ENCODE measurements at regions not wholly inside any gene's neighbourhood (a gene's known extent, or its start where the extent isn't known, plus 50 kb on each side); places are given as distances from the start of the nearest gene placed in this dataset.

DNA sequence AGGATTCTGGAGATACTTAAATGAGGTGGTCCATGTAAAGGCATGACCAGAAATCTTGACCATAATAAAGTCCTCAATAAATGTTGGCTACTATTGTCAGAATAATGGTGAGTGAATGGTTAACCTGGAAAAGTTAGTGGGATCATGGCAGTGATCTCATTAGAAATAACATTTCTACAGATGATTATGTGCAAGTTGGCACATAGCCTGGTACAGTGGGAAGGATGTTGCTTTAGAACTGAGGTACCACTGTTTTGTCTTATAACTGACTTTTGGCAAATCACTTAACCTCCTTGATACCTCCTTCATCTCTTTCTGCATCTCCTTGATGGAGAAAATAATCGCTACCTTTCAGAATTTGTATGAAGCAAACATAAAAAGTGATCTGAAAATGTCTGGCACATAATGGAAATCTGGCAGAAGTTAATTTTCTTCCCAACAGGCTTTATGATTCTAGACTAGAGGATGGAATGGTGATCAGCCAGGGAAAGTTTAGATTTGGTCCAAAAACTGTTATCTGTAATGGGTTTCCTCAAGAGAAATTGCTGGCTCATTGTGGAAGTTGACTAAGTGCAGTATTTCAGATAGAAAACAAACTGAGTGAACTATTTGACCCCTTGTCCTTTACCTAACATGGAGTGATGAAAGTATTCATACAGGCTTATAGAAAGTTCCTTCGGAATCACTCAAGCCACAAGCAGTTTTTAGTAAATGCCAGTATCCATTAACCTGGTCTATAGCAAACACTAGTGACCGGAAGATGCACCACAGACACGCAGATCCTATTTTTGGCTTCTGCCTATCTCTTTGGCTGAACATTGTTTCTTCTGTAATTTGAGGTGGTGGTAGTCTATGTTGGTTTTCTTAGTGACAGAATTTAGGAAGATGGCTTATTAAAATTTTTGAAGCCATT lies 449.6 kb upstream of the TGFBR2 start:
- CTCF ChIA-PET = no interaction called here
- whole genome bisulfite sequencing (ENCODE audit: insufficient coverage) = 83% methylated on average over 1 of the region's 4 CpGs
- Histone ChIP-seq H3K9me3 (ENCODE audit: control extremely low read depth in 1 of 5, control insufficient read depth in 4 of 5, insufficient read depth in 2 of 5, low read depth in 1 of 5, low read length in 4 of 5) (no peaks in the 10 kb centered on the region), H3K36me3 (ENCODE audit: control insufficient read depth in 4 of 4, insufficient read depth in 4 of 4, low read length in 3 of 4) (no peaks in the 10 kb centered on the region), H3K4me1 (ENCODE audit: control extremely low read depth in 1 of 4, control insufficient read depth in 4 of 4, insufficient read depth in 4 of 4, low read length in 3 of 4) (no peaks in the 10 kb centered on the region), H3K4me3 (ENCODE audit: control insufficient read depth in 1 of 7, extremely low read depth in 1 of 7, insufficient read depth in 4 of 7, low read depth in 2 of 7, low read length in 6 of 7) (no peak overlapping the region), H3K27me3 (replicated peaks in 2 of 5; ENCODE audit: control insufficient read depth in 4 of 5, insufficient read depth in 5 of 5, low read length in 4 of 5) (no peaks in the 10 kb centered on the region), H3K27ac (ENCODE audit: insufficient read depth in 1 of 2, low read depth in 1 of 2, low read length in 2 of 2, poor library complexity in 1 of 2, severe bottlenecking in 2 of 2) (no peak overlapping the region)
- POLR2A ChIA-PET = no interaction called here
- peak in 1 of 3 donors; percentile 8 for DNase-seq

DNA sequence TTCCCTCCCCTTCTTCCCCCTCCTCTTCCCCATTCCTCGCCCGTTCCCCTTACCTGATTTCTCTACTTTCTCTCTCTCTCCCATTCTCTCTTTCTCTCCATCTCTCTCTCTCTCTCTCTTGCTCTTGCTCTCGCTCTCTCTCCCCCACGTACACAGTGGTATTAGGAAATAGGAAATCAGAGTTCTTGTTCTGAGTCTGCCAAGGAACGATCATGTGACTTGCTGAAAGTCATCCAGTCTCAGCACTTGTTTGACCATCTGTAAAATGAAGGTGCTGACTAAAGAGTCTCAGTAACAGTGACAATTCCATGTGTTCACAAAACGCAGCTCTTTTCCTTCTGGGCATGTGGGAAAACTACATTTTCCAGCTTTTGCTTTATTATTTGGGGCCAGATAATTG lies 445.0 kb upstream of the TGFBR2 start:
- POLR2A ChIA-PET = no interaction called here
- no peak for DNase-seq
- CTCF ChIA-PET = no interaction called here
- H3K27ac ChIP-seq (ENCODE audit: insufficient read depth in 1 of 2, low read depth in 1 of 2, low read length in 2 of 2, poor library complexity in 1 of 2, severe bottlenecking in 2 of 2) = no peak overlapping the region
- 53% methylated on average over 4 of the region's 6 CpGs for WGBS (ENCODE audit: insufficient coverage)
- peaks cover 0 to 3% (median 0%) of the 10 kb centered on the region in 4 experiments for H3K4me1 ChIP-seq (ENCODE audit: control extremely low read depth in 1 of 4, control insufficient read depth in 4 of 4, insufficient read depth in 4 of 4, low read length in 3 of 4)
- peaks cover 0 to 3% (median 0%) of the 10 kb centered on the region in 5 experiments for H3K9me3 ChIP-seq (ENCODE audit: control extremely low read depth in 1 of 5, control insufficient read depth in 4 of 5, insufficient read depth in 2 of 5, low read depth in 1 of 5, low read length in 4 of 5)
- H3K27me3 ChIP-seq (replicated peaks in 2 of 5; ENCODE audit: control insufficient read depth in 4 of 5, insufficient read depth in 5 of 5, low read length in 4 of 5) = no peaks in the 10 kb centered on the region
- H3K4me3 ChIP-seq (ENCODE audit: control insufficient read depth in 1 of 7, extremely low read depth in 1 of 7, insufficient read depth in 4 of 7, low read depth in 2 of 7, low read length in 6 of 7) = no peak overlapping the region
- no peaks in the 10 kb centered on the region for H3K36me3 ChIP-seq (ENCODE audit: control insufficient read depth in 4 of 4, insufficient read depth in 4 of 4, low read length in 3 of 4)

DNA sequence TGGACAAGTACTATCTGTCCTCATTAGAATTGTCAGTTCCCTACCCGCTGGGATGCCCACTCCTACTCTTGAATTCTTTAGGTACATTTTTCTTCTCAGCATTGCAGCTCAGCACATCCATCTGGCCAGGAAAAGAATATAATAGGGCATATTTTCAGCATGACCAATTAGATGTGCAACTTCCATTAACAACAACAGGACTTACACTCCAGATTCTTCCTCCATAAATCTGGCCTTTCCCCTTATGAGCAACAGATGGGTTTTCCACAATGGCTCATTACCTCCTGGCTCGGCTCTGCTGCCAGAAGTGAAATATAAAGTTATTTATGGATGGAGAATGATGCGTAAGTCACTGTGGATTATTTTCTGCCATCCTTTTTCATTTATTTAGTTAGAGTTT lies 443.8 kb upstream of the TGFBR2 start:
- Histone ChIP-seq H3K4me1 (ENCODE audit: control extremely low read depth in 1 of 4, control insufficient read depth in 4 of 4, insufficient read depth in 4 of 4, low read length in 3 of 4) (peaks cover 0 to 3% (median under 1%) of the 10 kb centered on the region in 4 experiments), H3K27ac (ENCODE audit: insufficient read depth in 1 of 2, low read depth in 1 of 2, low read length in 2 of 2, poor library complexity in 1 of 2, severe bottlenecking in 2 of 2) (no peak overlapping the region), H3K9me3 (ENCODE audit: control extremely low read depth in 1 of 5, control insufficient read depth in 4 of 5, insufficient read depth in 2 of 5, low read depth in 1 of 5, low read length in 4 of 5) (peaks cover 0 to 5% (median 1%) of the 10 kb centered on the region in 5 experiments), H3K36me3 (ENCODE audit: control insufficient read depth in 4 of 4, insufficient read depth in 4 of 4, low read length in 3 of 4) (no peaks in the 10 kb centered on the region), H3K4me3 (ENCODE audit: control insufficient read depth in 1 of 7, extremely low read depth in 1 of 7, insufficient read depth in 4 of 7, low read depth in 2 of 7, low read length in 6 of 7) (no peak overlapping the region), H3K27me3 (replicated peaks in 2 of 5; ENCODE audit: control insufficient read depth in 4 of 5, insufficient read depth in 5 of 5, low read length in 4 of 5) (no peaks in the 10 kb centered on the region)
- ChIA-PET CTCF (no interaction called here), POLR2A (interaction anchor here (0.5 kb wide), 1 partner anchor 800 kb away, joined by 3 read pairs; no protein-coding TSS in a partner anchor)
- DNase-seq = no peak
- 100% methylated on average over 1 of the region's 3 CpGs for WGBS (ENCODE audit: insufficient coverage)

DNA sequence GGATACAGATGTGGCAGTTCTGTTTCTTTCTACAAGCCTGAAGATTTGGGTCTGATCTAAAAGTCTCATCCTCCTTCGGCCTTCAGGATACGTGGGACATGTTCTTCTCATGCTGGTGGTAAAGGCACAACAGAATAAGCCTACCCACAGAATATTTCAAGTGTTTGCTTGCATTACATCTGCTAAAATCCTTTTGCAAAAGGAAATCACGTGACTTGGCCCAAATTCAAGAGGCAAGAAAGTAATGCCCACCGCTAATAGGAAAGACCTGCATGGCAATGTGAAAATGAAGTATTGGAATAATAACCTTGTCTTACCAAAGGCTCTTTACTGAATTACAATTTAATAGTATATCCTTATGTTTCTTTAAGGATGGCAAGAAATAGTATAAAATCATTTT lies 439.9 kb upstream of the TGFBR2 start:
- 100% methylated on average over 2 of the region's 4 CpGs for WGBS (ENCODE audit: insufficient coverage)
- POLR2A ChIA-PET = no interaction called here

DNA sequence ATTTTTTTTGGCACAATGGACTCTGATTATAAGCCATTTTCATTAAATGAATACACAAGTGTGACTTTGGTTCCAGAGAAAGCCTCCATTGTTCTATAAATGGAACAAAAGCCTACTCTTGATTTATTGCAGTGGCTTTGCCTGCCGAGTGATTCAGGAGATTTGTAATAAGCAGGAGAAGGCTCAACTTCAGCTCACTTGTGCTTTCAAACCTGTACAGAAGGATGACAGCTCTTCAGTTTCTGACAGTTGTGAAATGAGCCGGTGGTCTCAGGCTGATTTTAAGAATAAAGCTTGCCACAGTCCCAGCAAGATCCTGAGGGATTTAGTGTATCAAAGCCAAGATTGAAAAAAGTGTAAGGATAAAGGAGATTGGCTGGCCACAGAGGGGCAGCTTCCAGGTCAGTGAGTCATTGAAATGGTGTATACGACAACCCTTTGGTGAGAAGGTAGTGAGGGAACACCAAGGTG lies 438.8 kb upstream of the TGFBR2 start:
- 0% methylated on average over 1 of the region's 3 CpGs for WGBS (ENCODE audit: insufficient coverage)
- POLR2A ChIA-PET = no interaction called here
- H3K27ac ChIP-seq (ENCODE audit: insufficient read depth in 1 of 2, low read depth in 1 of 2, low read length in 2 of 2, poor library complexity in 1 of 2, severe bottlenecking in 2 of 2) = no peak overlapping the region
- no peaks in the 10 kb centered on the region for H3K27me3 ChIP-seq (replicated peaks in 2 of 5; ENCODE audit: control insufficient read depth in 4 of 5, insufficient read depth in 5 of 5, low read length in 4 of 5)
- H3K4me3 ChIP-seq (ENCODE audit: control insufficient read depth in 1 of 7, extremely low read depth in 1 of 7, insufficient read depth in 4 of 7, low read depth in 2 of 7, low read length in 6 of 7) = no peak overlapping the region
- no peak for DNase-seq
- H3K4me1 ChIP-seq (ENCODE audit: control extremely low read depth in 1 of 4, control insufficient read depth in 4 of 4, insufficient read depth in 4 of 4, low read length in 3 of 4) = peaks cover 0 to 3% (median 1%) of the 10 kb centered on the region in 4 experiments
- peaks cover 0 to 5% (median 1%) of the 10 kb centered on the region in 5 experiments for H3K9me3 ChIP-seq (ENCODE audit: control extremely low read depth in 1 of 5, control insufficient read depth in 4 of 5, insufficient read depth in 2 of 5, low read depth in 1 of 5, low read length in 4 of 5)
- H3K36me3 ChIP-seq (ENCODE audit: control insufficient read depth in 4 of 4, insufficient read depth in 4 of 4, low read length in 3 of 4) = no peaks in the 10 kb centered on the region
- CTCF ChIA-PET = interaction anchor here (0.9 kb wide), 1 partner anchor 32 kb away, joined by 3 read pairs; no protein-coding TSS in a partner anchor

More for the DNA sequence above, 439.9 kb upstream of the TGFBR2 start:
- H3K4me1 ChIP-seq (ENCODE audit: control extremely low read depth in 1 of 4, control insufficient read depth in 4 of 4, insufficient read depth in 4 of 4, low read length in 3 of 4) = peaks cover 0 to 3% (median 1%) of the 10 kb centered on the region in 4 experiments
- no peaks in the 10 kb centered on the region for H3K36me3 ChIP-seq (ENCODE audit: control insufficient read depth in 4 of 4, insufficient read depth in 4 of 4, low read length in 3 of 4)
- no peaks in the 10 kb centered on the region for H3K27me3 ChIP-seq (replicated peaks in 2 of 5; ENCODE audit: control insufficient read depth in 4 of 5, insufficient read depth in 5 of 5, low read length in 4 of 5)
- no peak overlapping the region for H3K27ac ChIP-seq (ENCODE audit: insufficient read depth in 1 of 2, low read depth in 1 of 2, low read length in 2 of 2, poor library complexity in 1 of 2, severe bottlenecking in 2 of 2)
- no peak overlapping the region for H3K4me3 ChIP-seq (ENCODE audit: control insufficient read depth in 1 of 7, extremely low read depth in 1 of 7, insufficient read depth in 4 of 7, low read depth in 2 of 7, low read length in 6 of 7)
- CTCF ChIA-PET = no interaction called here
- peaks cover 0 to 5% (median 1%) of the 10 kb centered on the region in 5 experiments for H3K9me3 ChIP-seq (ENCODE audit: control extremely low read depth in 1 of 5, control insufficient read depth in 4 of 5, insufficient read depth in 2 of 5, low read depth in 1 of 5, low read length in 4 of 5)
- DNase-seq = no peak

GRCh38 chr3:30169487-30169886 lies 436.9 kb upstream of the TGFBR2 start:
- H3K9me3 ChIP-seq (ENCODE audit: control extremely low read depth in 1 of 5, control insufficient read depth in 4 of 5, insufficient read depth in 2 of 5, low read depth in 1 of 5, low read length in 4 of 5) = peaks cover 0 to 5% (median 1%) of the 10 kb centered on the region in 5 experiments
- CTCF ChIA-PET = interaction anchor here (1.2 kb wide), 1 partner anchor 23 kb away, joined by 3 read pairs; no protein-coding TSS in a partner anchor
- H3K27ac ChIP-seq (ENCODE audit: insufficient read depth in 1 of 2, low read depth in 1 of 2, low read length in 2 of 2, poor library complexity in 1 of 2, severe bottlenecking in 2 of 2) = no peak overlapping the region
- no peak overlapping the region for H3K4me3 ChIP-seq (ENCODE audit: control insufficient read depth in 1 of 7, extremely low read depth in 1 of 7, insufficient read depth in 4 of 7, low read depth in 2 of 7, low read length in 6 of 7)
- peaks cover 0 to 3% (median 1%) of the 10 kb centered on the region in 4 experiments for H3K4me1 ChIP-seq (ENCODE audit: control extremely low read depth in 1 of 4, control insufficient read depth in 4 of 4, insufficient read depth in 4 of 4, low read length in 3 of 4)
- H3K27me3 ChIP-seq (replicated peaks in 2 of 5; ENCODE audit: control insufficient read depth in 4 of 5, insufficient read depth in 5 of 5, low read length in 4 of 5) = no peaks in the 10 kb centered on the region
- H3K36me3 ChIP-seq (ENCODE audit: control insufficient read depth in 4 of 4, insufficient read depth in 4 of 4, low read length in 3 of 4) = no peaks in the 10 kb centered on the region
- POLR2A ChIA-PET = no interaction called here
- DNase-seq = no peak

All from common myeloid progenitor, CD34-positive (primary cell).